Endothelial cell (in vitro differentiated cells): ENCODE measurements at regions not wholly inside any gene's neighbourhood (a gene's known extent, or its start where the extent isn't known, plus 50 kb on each side); places are given as distances from the start of the nearest gene placed in this dataset.

ENCODE experiments used
- DNase-seq: peaks from one replicate; pipeline ENCODE4 v3.0.0; 2021; ENCODE audit warnings: low spot score
- H3K27ac Mint-ChIP-seq: one replicate; pipeline ENCODE4 v1.8.0; 2021; ENCODE audit warnings: mixed read lengths, inconsistent platforms; ENCODE audit not compliant: unreplicated experiment
- H3K27me3 Mint-ChIP-seq: one replicate; pipeline ENCODE4 v1.8.0; 2021; ENCODE audit warnings: mild to moderate bottlenecking, moderate library complexity, mixed read lengths, inconsistent platforms; ENCODE audit not compliant: unreplicated experiment
- H3K36me3 Mint-ChIP-seq: one replicate; pipeline ENCODE4 v1.8.0; 2021; ENCODE audit warnings: mild to moderate bottlenecking, low read depth, mixed read lengths, inconsistent platforms; ENCODE audit not compliant: unreplicated experiment
- H3K4me1 Mint-ChIP-seq: one replicate; pipeline ENCODE4 v1.8.0; 2021; ENCODE audit warnings: mild to moderate bottlenecking, mixed read lengths, inconsistent platforms; ENCODE audit not compliant: unreplicated experiment
- H3K4me3 Mint-ChIP-seq: one replicate; pipeline ENCODE4 v1.8.0; 2021; ENCODE audit warnings: mild to moderate bottlenecking, mixed read lengths, inconsistent platforms; ENCODE audit not compliant: unreplicated experiment
- H3K9me3 Mint-ChIP-seq: one replicate; pipeline ENCODE4 v1.8.0; 2021; ENCODE audit warnings: mixed read lengths, inconsistent platforms; ENCODE audit not compliant: unreplicated experiment
- TF ChIP-seq, protein P1 (sequence below): fragments of 200-600 bp; sonication (generic); IDR thresholded peaks from one replicate; pipeline ENCODE4 v1.5.0; 2021; ENCODE audit warnings: antibody characterized with exemption; ENCODE audit not compliant: unreplicated experiment

DNA sequence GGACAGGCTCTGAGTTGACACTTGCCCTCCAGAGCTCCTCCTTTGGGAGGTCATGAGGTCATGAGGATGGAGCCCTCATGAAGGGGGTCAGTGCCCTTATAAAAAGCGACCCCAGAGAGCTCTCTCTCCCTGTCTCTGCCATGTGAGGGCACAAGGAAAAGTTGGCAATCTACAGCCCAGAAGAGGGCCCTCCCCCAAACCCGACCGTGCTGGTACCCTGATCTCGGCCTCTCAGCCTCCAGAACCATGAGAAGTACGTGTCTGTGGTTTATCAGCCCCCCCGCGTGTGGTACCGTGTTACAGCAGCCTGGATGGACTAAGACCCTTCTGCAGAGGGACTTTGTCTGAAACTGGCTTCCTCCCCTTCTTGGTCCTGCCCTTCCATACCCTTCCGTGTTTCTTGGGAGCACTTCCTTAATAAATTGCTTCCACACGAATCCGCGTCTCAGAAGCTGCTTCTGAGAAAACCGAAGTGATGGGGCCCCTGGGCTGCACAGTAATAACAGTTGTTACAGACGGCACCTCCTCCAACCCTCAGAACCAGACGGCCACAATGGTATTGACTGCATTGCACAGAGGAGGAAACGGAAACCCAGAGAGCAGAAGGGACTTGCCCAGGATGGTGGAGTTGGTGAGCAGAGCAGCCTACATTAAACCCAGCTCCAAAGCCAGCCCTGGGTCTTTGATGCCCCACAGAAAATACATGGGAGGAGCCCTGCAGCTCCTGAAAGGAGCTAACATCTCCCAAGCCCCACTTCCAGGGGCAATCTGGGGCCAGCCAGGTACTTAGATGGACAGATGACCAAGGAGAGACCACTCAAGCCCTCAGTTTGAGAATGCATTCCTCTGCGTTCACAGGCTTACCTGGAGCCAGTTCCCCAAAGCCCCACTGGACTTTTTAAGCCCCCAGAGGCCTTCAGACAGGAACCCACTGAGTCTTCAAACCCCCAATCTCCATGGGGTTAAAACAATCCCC lies 242.7 kb downstream of the BCOR start:
- Mint-ChIP-seq H3K9me3 (no peaks in the 10 kb centered on the region), H3K27me3 (peaks cover 2% of the 10 kb centered on the region), H3K36me3 (no peaks in the 10 kb centered on the region), H3K4me1 (peaks cover 25% of the 10 kb centered on the region), H3K27ac (no peak overlapping the region), H3K4me3 (no peak overlapping the region)
- no peak for DNase-seq
- TF ChIP-seq, protein P1, sequence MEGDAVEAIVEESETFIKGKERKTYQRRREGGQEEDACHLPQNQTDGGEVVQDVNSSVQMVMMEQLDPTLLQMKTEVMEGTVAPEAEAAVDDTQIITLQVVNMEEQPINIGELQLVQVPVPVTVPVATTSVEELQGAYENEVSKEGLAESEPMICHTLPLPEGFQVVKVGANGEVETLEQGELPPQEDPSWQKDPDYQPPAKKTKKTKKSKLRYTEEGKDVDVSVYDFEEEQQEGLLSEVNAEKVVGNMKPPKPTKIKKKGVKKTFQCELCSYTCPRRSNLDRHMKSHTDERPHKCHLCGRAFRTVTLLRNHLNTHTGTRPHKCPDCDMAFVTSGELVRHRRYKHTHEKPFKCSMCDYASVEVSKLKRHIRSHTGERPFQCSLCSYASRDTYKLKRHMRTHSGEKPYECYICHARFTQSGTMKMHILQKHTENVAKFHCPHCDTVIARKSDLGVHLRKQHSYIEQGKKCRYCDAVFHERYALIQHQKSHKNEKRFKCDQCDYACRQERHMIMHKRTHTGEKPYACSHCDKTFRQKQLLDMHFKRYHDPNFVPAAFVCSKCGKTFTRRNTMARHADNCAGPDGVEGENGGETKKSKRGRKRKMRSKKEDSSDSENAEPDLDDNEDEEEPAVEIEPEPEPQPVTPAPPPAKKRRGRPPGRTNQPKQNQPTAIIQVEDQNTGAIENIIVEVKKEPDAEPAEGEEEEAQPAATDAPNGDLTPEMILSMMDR: no peak

DNA sequence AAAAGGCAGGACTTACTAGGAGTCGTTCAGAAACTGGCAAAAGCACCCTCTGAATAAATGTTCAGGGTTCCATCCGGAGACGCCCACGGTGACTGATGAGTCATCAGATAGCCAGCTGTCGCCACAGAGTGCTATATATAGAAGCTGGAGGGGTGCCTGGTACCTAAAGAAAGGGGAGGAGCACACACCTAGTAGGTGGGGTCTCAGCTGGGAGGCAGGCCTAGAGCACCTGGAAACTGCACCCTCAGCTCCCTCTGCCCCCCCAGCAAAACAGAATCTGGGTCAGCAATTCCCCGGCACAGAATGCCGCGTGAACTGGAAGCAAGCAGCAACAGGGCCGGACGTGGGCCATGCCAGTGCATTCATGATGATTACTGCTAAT lies 242.0 kb downstream of the BCOR start:
- no peak overlapping the region for H3K27ac Mint-ChIP-seq
- peaks cover 2% of the 10 kb centered on the region for H3K27me3 Mint-ChIP-seq
- no peak for DNase-seq
- TF ChIP-seq, protein P1: no peak
- H3K4me1 Mint-ChIP-seq: peaks cover 28% of the 10 kb centered on the region
- H3K4me3 Mint-ChIP-seq: no peak overlapping the region
- no peaks in the 10 kb centered on the region for H3K9me3 Mint-ChIP-seq
- no peaks in the 10 kb centered on the region for H3K36me3 Mint-ChIP-seq

DNA sequence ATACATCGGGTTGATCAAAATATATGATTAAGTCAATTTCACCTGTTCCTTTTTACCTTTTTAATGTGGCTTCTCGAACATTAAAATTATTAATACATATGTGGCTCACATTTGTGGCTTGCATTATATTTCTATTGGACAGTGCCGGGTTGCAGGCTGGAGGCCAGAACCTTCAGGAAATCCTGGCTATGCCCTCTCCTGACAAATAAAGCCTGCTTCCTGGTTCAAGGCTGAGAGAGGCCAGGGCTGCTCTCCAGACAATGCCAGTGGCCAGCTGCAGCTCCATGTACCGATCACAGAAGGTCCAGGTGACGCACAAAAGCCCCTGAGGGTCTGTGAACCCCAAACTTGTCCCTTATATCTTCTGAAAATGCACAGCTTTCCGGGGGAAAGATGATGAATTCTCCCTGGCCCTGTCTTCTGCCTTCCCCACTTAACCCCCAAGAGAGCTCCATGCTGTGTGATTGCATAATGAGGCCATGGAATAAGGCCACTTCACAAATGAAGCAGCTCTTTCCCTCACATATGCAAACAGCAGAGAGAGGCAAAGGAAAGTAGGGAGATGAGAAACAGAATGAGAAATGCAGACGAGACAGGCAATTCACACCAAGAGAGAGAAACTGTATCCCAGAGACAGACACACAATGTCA lies 241.2 kb downstream of the BCOR start:
- Mint-ChIP-seq H3K27ac (peak overlapping the region; percentile 31), H3K4me3 (no peak overlapping the region), H3K36me3 (no peaks in the 10 kb centered on the region), H3K27me3 (peaks cover 2% of the 10 kb centered on the region), H3K4me1 (peaks cover 26% of the 10 kb centered on the region), H3K9me3 (no peaks in the 10 kb centered on the region)
- TF ChIP-seq, protein P1: no peak
- no peak for DNase-seq

DNA sequence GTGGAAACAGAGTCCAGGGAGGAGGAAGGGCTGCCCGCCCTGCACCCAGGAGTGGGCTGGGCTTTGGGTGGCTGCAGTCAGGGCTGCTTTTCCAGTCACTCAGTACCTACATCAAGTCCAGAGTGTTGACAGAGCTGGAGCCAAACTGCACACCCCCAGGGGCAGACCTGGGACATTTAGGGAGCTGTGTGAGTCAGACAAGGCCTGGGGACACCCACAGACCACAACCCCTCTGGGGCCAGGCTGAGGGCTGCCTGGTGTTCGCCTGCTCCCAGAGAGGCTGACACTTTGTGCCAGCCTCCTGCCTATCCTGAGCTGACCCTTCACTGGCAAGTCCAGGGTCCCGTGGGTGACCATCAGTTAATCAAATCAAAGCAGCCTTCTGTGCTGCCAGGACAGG lies 240.0 kb downstream of the BCOR start:
- Mint-ChIP-seq H3K27me3 (peaks cover 2% of the 10 kb centered on the region), H3K9me3 (no peaks in the 10 kb centered on the region), H3K4me1 (peaks cover 28% of the 10 kb centered on the region), H3K36me3 (no peaks in the 10 kb centered on the region), H3K4me3 (no peak overlapping the region), H3K27ac (no peak overlapping the region)
- DNase-seq: no peak
- TF ChIP-seq, protein P1: no peak
